IMR-90 (cell line): ENCODE measurements at regions not wholly inside any gene's neighbourhood (a gene's known extent, or its start where the extent isn't known, plus 50 kb on each side); places are given as distances from the start of the nearest gene placed in this dataset.

Experiments
- ATAC-seq: fragments of 200-7000 bp; cut with Tn5 transposase; 2 replicates; pipeline ENCODE4 v1.9.1; 2020; ENCODE audit warnings: low read depth, mild to moderate bottlenecking, moderate library complexity
- BruUV-seq: library from RNA; stranded (reverse); fragments of 400-500 nt; replicated peaks from 2 replicates; lab custom pipeline; 2021; lab: Mats Ljungman, UMichigan
- CTCF ChIA-PET: fragments of 300-600 bp; formaldehyde crosslinking; extraction: SDS; loops from one replicate; lab custom pipeline; 2021; ENCODE audit warnings: antibody characterized with exemption; lab: Yijun Ruan, JAX
- POLR2A ChIA-PET: fragments of 300-600 bp; sonication (Branson Sonifier 250); formaldehyde crosslinking; loops from one replicate; lab custom pipeline; 2022; ENCODE audit warnings: antibody characterized with exemption; ENCODE audit not compliant: unreplicated experiment; lab: Charles Lee
- DNase-seq: peaks from one replicate; pipeline ENCODE4 v3.0.0; 2013
- H2AFZ ChIP-seq: replicated peaks from 2 replicates; pipeline ENCODE3; 2013; ENCODE audit warnings: low read length, mild to moderate bottlenecking; ENCODE audit not compliant: poor library complexity
- H2AK5ac ChIP-seq: 2 replicates; pipeline ENCODE4 v1.6.1; 2013; ENCODE audit warnings: low read depth, low read length, inconsistent platforms
- H2AK9ac ChIP-seq: replicated peaks from 2 replicates; pipeline ENCODE3; 2013; ENCODE audit warnings: mild to moderate bottlenecking, low read depth, low read length, moderate library complexity; ENCODE audit not compliant: poor library complexity
- H2BK120ac ChIP-seq: 2 replicates; pipeline ENCODE4 v1.6.1; 2013; ENCODE audit warnings: low read depth, low read length, inconsistent platforms
- H2BK15ac ChIP-seq: 3 replicates; pipeline ENCODE4 v1.6.1; 2013; ENCODE audit warnings: low read depth, low read length, inconsistent platforms
- H2BK20ac ChIP-seq: 2 replicates; pipeline ENCODE4 v1.6.1; 2013; ENCODE audit warnings: low read depth, mild to moderate bottlenecking, inconsistent platforms, low read length, moderate library complexity
- H2BK5ac ChIP-seq: 2 replicates; pipeline ENCODE4 v1.6.1; 2013; ENCODE audit warnings: mild to moderate bottlenecking, low read depth, low read length, inconsistent platforms; ENCODE audit not compliant: poor library complexity, severe bottlenecking
- H3K14ac ChIP-seq: replicated peaks from 2 replicates; pipeline ENCODE4 v1.6.1; 2013; ENCODE audit warnings: low read depth, low read length, inconsistent platforms
- H3K18ac ChIP-seq: 2 replicates; pipeline ENCODE4 v1.6.1; 2013; ENCODE audit warnings: low read depth, low read length, control low read depth
- H3K23ac ChIP-seq: 2 replicates; pipeline ENCODE4 v1.6.1; 2013; ENCODE audit warnings: low read depth, low read length, inconsistent platforms
- H3K27ac ChIP-seq: 2 replicates; pipeline ENCODE4 v1.5.1; 2013; ENCODE audit warnings: mild to moderate bottlenecking, control low read depth, low read length; ENCODE audit not compliant: insufficient read depth
- H3K27me3 ChIP-seq: 2 replicates; pipeline ENCODE4 v1.6.1; 2013; ENCODE audit warnings: low read length; ENCODE audit not compliant: control insufficient read depth, insufficient read depth
- H3K36me3 ChIP-seq: 2 replicates; pipeline ENCODE4 v1.6.1; 2013; ENCODE audit warnings: low read length, mixed read lengths; ENCODE audit not compliant: control insufficient read depth, insufficient read depth
- H3K4ac ChIP-seq: 2 replicates; pipeline ENCODE4 v1.6.1; 2013; ENCODE audit warnings: low read depth, low read length, inconsistent platforms
- H3K4me1 ChIP-seq: 2 replicates; pipeline ENCODE4 v1.6.1; 2013; ENCODE audit warnings: low read length, mixed read lengths; ENCODE audit not compliant: control insufficient read depth, insufficient read depth
- H3K4me2 ChIP-seq: 2 replicates; pipeline ENCODE4 v1.6.1; 2013; ENCODE audit warnings: low read depth, mild to moderate bottlenecking, control low read depth, low read length, moderate library complexity
- H3K4me3 ChIP-seq: 2 replicates; pipeline ENCODE4 v1.5.1; 2013; ENCODE audit warnings: low read depth, mild to moderate bottlenecking, control low read depth, low read length, moderate library complexity; ENCODE audit not compliant: insufficient read depth
- H3K56ac ChIP-seq: 2 replicates; pipeline ENCODE4 v1.6.1; 2013; ENCODE audit warnings: low read length, inconsistent platforms; ENCODE audit not compliant: insufficient read depth; ENCODE audit errors: extremely low read depth
- H3K79me1 ChIP-seq, 2 experiments: 2 replicates each; pipeline ENCODE4 v1.6.1; 2013; ENCODE audit warnings: low read length in 2 of 2, inconsistent platforms in 1 of 2, low read depth in 1 of 2
- H3K9ac ChIP-seq: 2 replicates; pipeline ENCODE4 v1.6.1; 2013; ENCODE audit warnings: low read depth, low read length, control low read depth
- H3K9me1 ChIP-seq: 2 replicates; pipeline ENCODE4 v1.6.1; 2013; ENCODE audit warnings: low read length, inconsistent platforms; ENCODE audit not compliant: insufficient read depth
- H3K9me3 ChIP-seq: 2 replicates; pipeline ENCODE4 v1.6.1; 2013; ENCODE audit warnings: low read length; ENCODE audit not compliant: control insufficient read depth, insufficient read depth
- H4K20me1 ChIP-seq: 2 replicates; pipeline ENCODE4 v1.6.1; 2013; ENCODE audit warnings: low read length, inconsistent platforms; ENCODE audit not compliant: insufficient read depth
- H4K5ac ChIP-seq: 2 replicates; pipeline ENCODE4 v1.6.1; 2013; ENCODE audit warnings: mild to moderate bottlenecking, low read depth, low read length, control low read depth
- H4K8ac ChIP-seq, 2 experiments: 2 replicates each; pipeline ENCODE4 v1.6.1; 2013; ENCODE audit warnings: low read depth in 2 of 2, low read length in 2 of 2, control low read depth in 1 of 2, inconsistent platforms in 1 of 2
- H4K91ac ChIP-seq: 2 replicates; pipeline ENCODE4 v1.6.1; 2013; ENCODE audit warnings: low read depth, low read length, inconsistent platforms; ENCODE audit not compliant: insufficient read depth
- BHLHE40 ChIP-seq: fragments of 150-350 bp; IDR thresholded peaks from 2 replicates; pipeline ENCODE4 v1.6.1; 2016; ENCODE audit warnings: mild to moderate bottlenecking, low read depth, low read length
- CEBPB ChIP-seq: IDR thresholded peaks from 2 replicates; pipeline ENCODE4 v1.6.1; 2012; ENCODE audit warnings: low read depth, low read length, improper control_type of control experiment
- CHD1 ChIP-seq: IDR thresholded peaks from 2 replicates; pipeline ENCODE4 v1.6.1; 2012; ENCODE audit warnings: low read depth, low read length, improper control_type of control experiment
- CTCF ChIP-seq: conservative IDR thresholded peaks from 2 replicates; pipeline ENCODE4 v1.5.1; 2012; ENCODE audit warnings: mild to moderate bottlenecking, low read depth, low read length, improper control_type of control experiment
- ELK1 ChIP-seq: fragments of 150-350 bp; IDR thresholded peaks from 2 replicates; pipeline ENCODE4 v1.6.1; 2016; ENCODE audit warnings: low read depth, mild to moderate bottlenecking, low read length, moderate library complexity, borderline replicate concordance
- FOS ChIP-seq: fragments of 150-350 bp; IDR thresholded peaks from 2 replicates; pipeline ENCODE4 v1.6.1; 2016; ENCODE audit warnings: low read depth, low read length
- MAFK ChIP-seq: IDR thresholded peaks from 2 replicates; pipeline ENCODE4 v1.6.1; 2012; ENCODE audit warnings: low read depth, low read length, improper control_type of control experiment
- MAZ ChIP-seq: IDR thresholded peaks from 2 replicates; pipeline ENCODE4 v1.6.1; 2012; ENCODE audit warnings: low read depth, mild to moderate bottlenecking, low read length, improper control_type of control experiment, moderate library complexity, borderline replicate concordance
- MXI1 ChIP-seq: IDR thresholded peaks from 2 replicates; pipeline ENCODE4 v1.6.1; 2012; ENCODE audit warnings: low read depth, mild to moderate bottlenecking, low read length, moderate library complexity, borderline replicate concordance
- NFE2L2 ChIP-seq: fragments of 150-350 bp; IDR thresholded peaks from 2 replicates; pipeline ENCODE4 v1.6.1; 2016; ENCODE audit warnings: low read depth, mild to moderate bottlenecking, low read length
- POLR2A ChIP-seq: IDR thresholded peaks from 2 replicates; pipeline ENCODE4 v1.6.1; 2012; ENCODE audit warnings: mild to moderate bottlenecking, low read depth, low read length
- RAD21 ChIP-seq: IDR thresholded peaks from 2 replicates; pipeline ENCODE4 v1.6.1; 2012; ENCODE audit warnings: low read length, improper control_type of control experiment
- RCOR1 ChIP-seq: IDR thresholded peaks from 2 replicates; pipeline ENCODE4 v1.6.1; 2012; ENCODE audit warnings: mild to moderate bottlenecking, low read length, improper control_type of control experiment; ENCODE audit not compliant: insufficient replicate concordance
- RFX5 ChIP-seq: IDR thresholded peaks from 2 replicates; pipeline ENCODE4 v1.8.0; 2012; ENCODE audit warnings: low read depth, mild to moderate bottlenecking, low read length, moderate library complexity
- SMC3 ChIP-seq: fragments of 150-350 bp; IDR thresholded peaks from 2 replicates; pipeline ENCODE4 v1.6.1; 2016; ENCODE audit warnings: low read depth, mild to moderate bottlenecking, antibody characterized with exemption, low read length, moderate library complexity
- USF2 ChIP-seq: fragments of 150-350 bp; IDR thresholded peaks from 2 replicates; pipeline ENCODE4 v1.6.1; 2017; ENCODE audit warnings: mild to moderate bottlenecking, antibody characterized with exemption, low read length, low read depth
- dilution Hi-C: fragments of 300-500 bp; cut with HindIII; formaldehyde crosslinking; loops from one replicate; pipeline ENCODE4 v1.14.3; 2018; ENCODE audit warnings: low sequenced_read_pairs; ENCODE audit not compliant: unreplicated experiment
- in situ Hi-C: fragments of 300-500 bp; cut with MboI; formaldehyde crosslinking; loops from 3 replicates; pipeline ENCODE4 v1.14.3; 2019; ENCODE audit warnings: low sequenced_read_pairs, inconsistent platforms, mixed read lengths
- intact Hi-C: fragments of 100-400 bp; cut with micrococcal nuclease; formaldehyde crosslinking; loops from 2 replicates; pipeline ENCODE4 v1.10.0; 2022

- dilution Hi-C loops: no loop called here
- ChIA-PET POLR2A (no interaction called here), CTCF (no interaction called here)
- Histone ChIP-seq H3K4ac (no peak overlapping the region), H2BK15ac (no peak overlapping the region), H4K8ac (no peak overlapping the region), H2AK9ac (no peak overlapping the region), H2AK5ac (no peak overlapping the region), H4K20me1 (no peaks in the 10 kb centered on the region), H3K14ac (no peak overlapping the region), H3K9me1 (no peaks in the 10 kb centered on the region), H3K9ac (no peak overlapping the region), H2BK120ac (no peak overlapping the region), H3K23ac (no peak overlapping the region), H3K36me3 (no peaks in the 10 kb centered on the region), H3K27me3 (no peaks in the 10 kb centered on the region), H4K5ac (no peak overlapping the region), H2AFZ (no peak overlapping the region), H3K4me2 (no peak overlapping the region), H2BK5ac (no peak overlapping the region), H4K91ac (no peak overlapping the region), H3K56ac (no peak overlapping the region), H3K9me3 (no peaks in the 10 kb centered on the region; the same call in 1 of the 2 replicates), H3K4me1 (peaks cover 2% of the 10 kb centered on the region), H3K18ac (no peak overlapping the region), H3K79me1 (no peaks in the 10 kb centered on the region), H3K4me3 (no peak overlapping the region), H2BK20ac (no peak overlapping the region), H3K27ac (no peak overlapping the region)
- ATAC-seq (no peak), DNase-seq (no peak)
- in situ Hi-C loops: no loop called here
- TF ChIP-seq CEBPB (no peak), RAD21 (no peak), BHLHE40 (no peak), POLR2A (no peak), SMC3 (no peak), USF2 (no peak), MAFK (no peak), ELK1 (no peak), CTCF (no peak), NFE2L2 (no peak), FOS (no peak), RFX5 (no peak), CHD1 (no peak), MXI1 (no peak), RCOR1 (no peak), MAZ (no peak)
- no TSS peak for BruUV-seq
- intact Hi-C loops: loop anchor here (10.0 kb wide), 1 partner anchor 402 kb away; no protein-coding TSS in a partner anchor
These were observed 969.6 kb upstream of the GJE1 start for GRCh38 chr6:141163107-141163506.
